NCI-H2196 (cell line): ENCODE measurements at regions not wholly inside any gene's neighbourhood (a gene's known extent, or its start where the extent isn't known, plus 50 kb on each side); places are given as distances from the start of the nearest gene placed in this dataset.
"Not testable (repeated sequence)": the region's sequence is repeated elsewhere in the genome, so short reads cannot be mapped to it uniquely, and the experiment has no call there.

Source experiments
- DNase-seq: peaks from one replicate; lab custom pipeline; 2025; ENCODE audit not compliant: unreplicated experiment; lab: John Stamatoyannopoulos, UW

- DNase-seq: no peak
Observed at GRCh38 chr2:17199741-17200140, 318.5 kb downstream of the RAD51AP2 start.

GRCh38 chr2:17196380-17196779, 321.9 kb downstream of the RAD51AP2 start:
- DNase-seq: no peak

- DNase-seq: no peak
Observed at GRCh38 chr2:17195016-17195415, 323.2 kb downstream of the RAD51AP2 start.

- no peak for DNase-seq
Observed at GRCh38 chr2:17194083-17194482, 324.2 kb downstream of the RAD51AP2 start.

DNA sequence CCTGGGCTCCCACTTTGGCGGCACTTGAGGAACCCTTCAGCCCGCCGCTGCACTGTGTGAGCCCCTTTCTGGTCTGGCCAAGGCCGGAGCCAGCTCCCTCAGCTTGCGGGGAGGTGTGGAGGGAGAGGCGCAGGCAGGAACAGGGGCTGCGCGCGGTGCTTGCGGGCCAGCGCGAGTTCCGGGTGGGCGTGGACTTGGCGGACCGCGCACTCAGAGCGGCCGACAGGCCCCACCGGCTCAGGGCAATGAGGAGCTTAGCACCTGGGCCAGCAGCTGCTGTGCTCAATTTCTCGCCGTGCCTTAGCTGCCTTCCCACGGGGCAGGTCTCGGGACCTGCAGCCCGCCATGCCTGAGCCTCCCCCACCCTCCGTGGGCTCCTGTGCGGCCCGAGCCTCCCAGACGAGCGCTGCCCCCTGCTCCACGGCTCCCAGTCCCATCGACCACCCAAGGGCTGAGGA, 324.8 kb downstream of the RAD51AP2 start:
- not testable (repeated sequence) for DNase-seq

GRCh38 chr2:17191223-17191622, 327.0 kb downstream of the RAD51AP2 start:
- DNase-seq: no peak

GRCh38 chr2:17190527-17190926, 327.7 kb downstream of the RAD51AP2 start:
- no peak for DNase-seq

DNA sequence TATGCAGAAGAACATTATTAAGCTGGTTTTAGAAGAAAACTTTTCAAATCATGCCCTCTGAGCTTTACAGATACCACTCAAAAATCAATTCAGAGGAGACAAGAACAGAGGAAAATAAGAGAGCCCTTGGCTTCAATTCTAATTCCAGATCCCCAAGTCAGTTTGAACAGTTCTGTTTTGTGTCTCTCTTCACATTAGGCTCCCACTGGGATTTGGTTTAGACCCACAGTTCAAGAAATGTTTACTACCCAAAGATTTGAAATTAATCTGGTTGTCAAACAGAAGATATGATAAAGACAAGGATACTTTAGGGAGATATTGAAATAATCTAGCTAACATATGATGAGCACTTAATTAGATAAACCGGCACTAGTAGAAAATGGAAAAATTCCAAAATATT, 329.5 kb downstream of the RAD51AP2 start:
- no peak for DNase-seq

GRCh38 chr2:17184512-17184911, 333.7 kb downstream of the RAD51AP2 start:
- DNase-seq: no peak

- no peak for DNase-seq
Observed at GRCh38 chr2:17182399-17182798, 335.8 kb downstream of the RAD51AP2 start.

DNA sequence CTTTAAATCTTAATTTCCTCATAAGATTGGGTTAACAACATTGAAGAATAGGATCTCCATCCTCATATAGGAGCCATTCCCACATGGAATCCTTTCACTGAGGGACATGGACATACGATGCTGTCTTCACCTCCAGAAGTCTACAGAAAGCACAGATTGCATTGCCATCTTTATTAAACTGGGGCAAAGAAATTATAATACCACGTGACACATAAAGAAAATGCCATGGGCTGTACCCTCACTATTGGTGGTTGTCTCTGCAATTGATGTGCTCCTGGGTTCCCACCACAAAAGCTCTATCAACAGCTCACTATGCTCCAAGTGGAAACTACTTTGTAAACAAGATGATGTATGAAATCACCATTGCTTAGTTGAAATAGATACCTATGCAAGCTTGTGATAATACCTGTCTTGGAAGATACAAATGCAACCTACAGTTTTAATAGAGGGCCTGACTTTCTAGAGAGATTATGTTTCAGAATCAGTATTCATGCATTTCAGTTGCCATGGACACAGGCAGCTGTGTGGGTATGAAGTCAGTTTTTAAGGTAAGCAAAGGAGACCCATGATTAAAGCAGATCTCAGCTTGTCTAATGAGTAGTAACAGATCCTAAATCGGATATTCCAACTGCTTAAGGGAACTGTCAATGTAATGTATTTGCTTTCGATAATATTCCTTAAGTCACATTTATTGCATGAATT, 337.0 kb downstream of the RAD51AP2 start:
- no peak for DNase-seq

- DNase-seq: no peak
Observed at GRCh38 chr2:17179145-17179808, 339.0 kb downstream of the RAD51AP2 start.

DNA sequence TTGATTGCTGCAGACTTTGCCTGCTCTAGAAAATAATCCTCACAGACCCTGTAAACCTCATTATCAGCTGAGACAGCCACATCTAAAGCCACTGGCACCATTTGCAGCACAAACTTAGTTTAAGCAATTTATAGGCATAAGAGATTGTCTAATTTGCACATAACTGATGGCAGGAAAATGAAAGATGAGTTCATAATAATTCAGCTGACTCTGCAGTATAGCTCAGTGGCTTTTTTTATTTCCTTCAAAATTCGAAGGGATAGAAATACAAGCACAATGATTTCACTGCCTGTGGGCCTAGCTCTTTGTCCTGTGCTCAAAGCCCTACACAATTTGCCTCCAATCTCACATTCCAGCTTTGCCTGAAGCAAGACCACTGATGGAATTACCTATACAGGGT, 341.2 kb downstream of the RAD51AP2 start:
- no peak for DNase-seq

- DNase-seq: no peak
Observed at GRCh38 chr2:17171446-17172049, 346.7 kb downstream of the RAD51AP2 start.

GRCh38 chr2:17166506-17166905, 351.7 kb downstream of the RAD51AP2 start:
- no peak for DNase-seq

DNA sequence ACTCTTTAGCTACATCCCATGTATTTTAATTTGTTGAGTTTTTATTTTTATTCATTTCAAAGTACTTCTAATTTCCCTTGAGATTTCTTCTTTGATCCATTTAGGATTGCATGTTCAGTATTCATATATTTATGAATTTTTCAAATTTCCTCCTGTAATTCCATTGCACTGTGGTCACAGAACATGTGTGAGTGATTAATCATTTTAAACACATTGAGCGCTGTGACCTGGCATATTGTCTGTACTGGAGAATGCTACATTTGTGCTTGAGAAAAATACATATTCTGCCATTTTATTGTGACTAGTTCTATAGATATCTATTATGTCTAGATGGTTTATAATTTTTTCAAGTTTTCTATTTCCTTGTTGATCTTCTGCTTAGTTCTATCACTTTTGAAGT, 353.7 kb downstream of the RAD51AP2 start:
- DNase-seq: no peak

GRCh38 chr2:17163638-17164037, 354.6 kb downstream of the RAD51AP2 start:
- DNase-seq: no peak

- DNase-seq: no peak
Observed at GRCh38 chr2:17162713-17163112, 355.5 kb downstream of the RAD51AP2 start.

- no peak for DNase-seq
Observed at GRCh38 chr2:17160594-17160993, 357.6 kb downstream of the RAD51AP2 start.

GRCh38 chr2:17156086-17156485, 362.2 kb downstream of the RAD51AP2 start:
- no peak for DNase-seq

DNA sequence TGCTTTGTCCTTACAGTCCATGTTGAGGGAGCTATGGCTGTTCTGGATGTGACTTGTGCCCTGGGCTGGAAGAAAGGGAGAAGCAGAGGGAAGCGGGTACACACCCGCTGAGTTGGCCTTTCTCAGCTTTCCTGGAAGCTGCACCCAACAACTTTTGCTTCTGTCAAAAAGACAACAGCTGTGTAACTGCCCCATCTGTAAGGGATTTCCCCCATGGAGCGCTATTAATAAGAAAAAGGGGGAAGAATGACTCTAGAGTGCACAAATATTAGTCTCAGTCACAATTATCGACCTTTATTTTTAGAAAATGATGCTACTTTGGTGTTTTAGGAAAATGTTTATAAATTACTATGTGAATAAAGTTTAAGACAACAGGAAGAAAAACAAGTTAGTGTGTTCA, 368.3 kb downstream of the RAD51AP2 start:
- no peak for DNase-seq

DNA sequence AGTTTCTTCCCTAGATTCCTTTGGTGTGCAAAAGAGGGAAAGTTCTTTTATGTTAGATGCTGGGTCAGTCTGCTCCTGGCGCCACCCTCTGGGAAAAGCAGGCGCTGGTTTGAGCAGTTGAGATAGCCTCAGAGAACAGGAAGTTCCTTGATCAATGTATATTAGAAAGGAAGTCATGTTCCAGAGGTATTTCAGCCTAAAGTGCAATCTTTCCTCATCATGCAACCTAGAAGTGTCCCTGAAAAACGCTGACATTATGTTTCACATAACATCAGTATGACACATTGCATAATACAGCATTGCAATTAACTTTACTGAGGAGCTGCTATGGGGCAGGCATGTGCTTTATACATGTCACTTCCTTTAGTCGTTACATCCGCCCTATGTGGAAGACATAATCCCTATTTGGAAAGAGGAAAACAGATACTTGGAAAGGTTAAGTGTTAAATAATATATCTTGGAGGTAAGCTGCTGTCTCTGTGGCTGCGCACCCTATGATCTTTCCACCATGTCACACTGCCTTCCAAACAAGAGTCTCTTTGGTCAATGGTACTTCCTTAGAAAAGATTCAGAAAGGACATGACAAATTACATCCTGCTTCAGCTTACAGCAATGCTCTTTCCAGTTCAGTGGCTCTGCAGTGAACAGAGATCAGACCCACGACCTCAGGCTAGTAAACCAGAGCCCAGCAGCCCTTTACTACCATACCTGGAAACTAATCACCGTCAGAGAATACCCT, 369.7 kb downstream of the RAD51AP2 start:
- DNase-seq: no peak
